ENCODE measurements at regions not wholly inside any gene's neighbourhood (a gene's known extent, or its start where the extent isn't known, plus 50 kb on each side); places are given as distances from the start of the nearest gene placed in this dataset.

DNA sequence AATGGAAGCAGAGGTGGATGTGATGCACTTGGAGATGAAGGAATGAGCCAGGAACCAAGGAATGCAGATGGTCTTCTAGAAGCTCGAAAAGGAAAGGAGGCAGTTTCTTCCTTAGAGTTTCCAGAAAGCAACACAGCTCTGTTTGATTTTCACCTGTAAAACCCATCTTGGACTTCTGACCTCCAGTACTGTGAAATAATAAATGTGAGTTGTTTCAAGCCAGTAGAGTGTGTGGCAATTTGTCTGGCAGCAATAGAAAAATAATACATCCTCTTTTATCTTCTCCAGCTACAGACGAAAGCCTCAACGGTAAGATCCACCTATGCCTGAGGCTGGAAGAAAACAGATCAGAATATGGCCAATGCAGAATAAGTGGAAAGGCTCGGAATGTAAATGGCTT lies 199.7 kb downstream of the HINT1 start:
- Histone ChIP-seq H2BK5ac (ENCODE audit: low read depth, low read length) (no peak overlapping the region), H2BK20ac (ENCODE audit: low read length) (no peak overlapping the region), H3K4me3 (ENCODE audit: extremely low read depth in 1 of 4, insufficient read depth in 2 of 4, low read depth in 3 of 4, low read length in 4 of 4) (no peak overlapping the region), H4K5ac (ENCODE audit: insufficient read length, low read depth, low read length) (no peak overlapping the region), H3K14ac (ENCODE audit: insufficient read length) (no peak overlapping the region), H3K18ac (ENCODE audit: extremely low read depth, low read length) (no peak overlapping the region), H2AK5ac (ENCODE audit: low read depth, low read length) (no peak overlapping the region), H3K4me1 (replicated peaks in 1 of 4; ENCODE audit: control insufficient read depth in 3 of 4, insufficient read depth in 4 of 4, low read length in 3 of 4) (no peaks in the 10 kb centered on the region), H3K9ac (replicated peaks in 1 of 4; ENCODE audit: extremely low read depth in 1 of 4, low read depth in 3 of 4, low read length in 3 of 4) (no peak overlapping the region), H4K8ac (ENCODE audit: extremely low read depth, insufficient read depth, low read length) (no peak overlapping the region), H3K4me2 (ENCODE audit: insufficient read depth in 1 of 2, low read depth in 2 of 2, low read length in 2 of 2) (no peak overlapping the region), H3K79me1 (ENCODE audit: low read depth, low read length) (no peaks in the 10 kb centered on the region), H3K4ac (replicated peaks; ENCODE audit: insufficient read length, low read depth, low read length) (no peak overlapping the region), H3K23me2 (ENCODE audit: low read depth, low read length) (no peaks in the 10 kb centered on the region), H3K56ac (replicated peaks; ENCODE audit: insufficient read length, low read depth, low read length) (no peak overlapping the region), H4K91ac (replicated peaks; ENCODE audit: insufficient read length, low read length) (no peak overlapping the region), H2AFZ (ENCODE audit: low read length) (no peak overlapping the region), H3K9me3 (ENCODE audit: insufficient read depth in 2 of 2, low read depth in 1 of 2, low read length in 1 of 2) (no peaks in the 10 kb centered on the region), H2BK15ac (ENCODE audit: low read length) (no peak overlapping the region), H2BK120ac (replicated peaks; ENCODE audit: low read depth, low read length) (no peak overlapping the region), H3K27ac (ENCODE audit: low read depth, low read length) (no peak overlapping the region), H2BK12ac (ENCODE audit: low read depth, low read length) (no peak overlapping the region), H3K79me2 (ENCODE audit: control insufficient read depth in 1 of 2, insufficient read depth in 2 of 2, low read length in 2 of 2) (no peaks in the 10 kb centered on the region), H4K20me1 (replicated peaks in 1 of 2; ENCODE audit: control insufficient read depth in 1 of 2, insufficient read depth in 2 of 2, low read length in 2 of 2) (no peaks in the 10 kb centered on the region), H3K36me3 (ENCODE audit: control insufficient read depth in 2 of 4, insufficient read depth in 4 of 4, low read length in 3 of 4) (no peaks in the 10 kb centered on the region), H3K23ac (ENCODE audit: insufficient read length) (no peak overlapping the region), H3K27me3 (replicated peaks in 1 of 4; ENCODE audit: control insufficient read depth in 3 of 4, extremely low read depth in 1 of 4, insufficient read depth in 3 of 4, low read length in 3 of 4) (no peaks in the 10 kb centered on the region)
- no peak for DNase-seq (ENCODE audit: low read depth in 1 of 2, low spot score in 2 of 2)
- ChIA-PET CTCF (ENCODE audit: partially characterized antibody) (no interaction called here), POLR2A (ENCODE audit: partially characterized antibody) (no interaction called here)
- FAIRE-seq = no peak
- 94% methylated on average over 4 of the region's 4 CpGs; no CpG with 5 or more reads in 1 of the 2 experiments for WGBS, 2 experiments (ENCODE audit: extremely low coverage in 1 of 2, insufficient coverage in 1 of 2, insufficient read length in 1 of 2, insufficient replicate concordance in 2 of 2, low coverage in 1 of 2, low lambda C conversion rate in 2 of 2, missing lambda C conversion rate in 1 of 2)
- no peak for TF ChIP-seq RFX5 (IDR thresholded peaks at IDR 0.05; ENCODE audit: borderline replicate concordance, low read depth, low read length)
- no peak for TF ChIP-seq JUND (IDR thresholded peaks at IDR 0.05; ENCODE audit: low read length)
- TF ChIP-seq PHF8 (conservative IDR thresholded peaks at IDR 0.05; ENCODE audit: low read depth, low read length) = no peak
- TF ChIP-seq HDAC6 (IDR thresholded peaks at IDR 0.05; ENCODE audit: low read depth, low read length) = no peak

Measured in H1 (cell line).